Ishikawa (cell line): ENCODE measurements at regions not wholly inside any gene's neighbourhood (a gene's known extent, or its start where the extent isn't known, plus 50 kb on each side); places are given as distances from the start of the nearest gene placed in this dataset.

Experiments used
- CEBPB ChIP-seq: IDR thresholded peaks from 2 replicates; pipeline ENCODE4 v1.6.1; 2012
- CREB1 ChIP-seq: IDR thresholded peaks from 2 replicates; pipeline ENCODE4 v1.6.1; 2012; ENCODE audit warnings: low read depth
- EGR1 ChIP-seq: IDR thresholded peaks from 2 replicates; pipeline ENCODE4 v1.6.1; 2012
- EP300 ChIP-seq: IDR thresholded peaks from 2 replicates; pipeline ENCODE4 v1.6.1; 2012; ENCODE audit warnings: borderline replicate concordance
- FOXM1 ChIP-seq: IDR thresholded peaks from 2 replicates; pipeline ENCODE4 v1.6.1; 2012; ENCODE audit warnings: low read depth, borderline replicate concordance
- NFIC ChIP-seq: IDR thresholded peaks from 2 replicates; pipeline ENCODE4 v1.6.1; 2012
- RAD21 ChIP-seq: IDR thresholded peaks from 2 replicates; pipeline ENCODE4 v1.6.1; 2012; ENCODE audit warnings: low read depth
- REST ChIP-seq: IDR thresholded peaks from 2 replicates; pipeline ENCODE4 v1.6.1; 2012; ENCODE audit warnings: low read depth, mild to moderate bottlenecking
- TAF1 ChIP-seq: IDR thresholded peaks from 2 replicates; pipeline ENCODE4 v1.6.1; 2012; ENCODE audit warnings: low read depth, mild to moderate bottlenecking
- TCF12 ChIP-seq: IDR thresholded peaks from 2 replicates; pipeline ENCODE4 v1.6.1; 2012; ENCODE audit warnings: low read depth
- TEAD4 ChIP-seq: IDR thresholded peaks from 2 replicates; pipeline ENCODE4 v1.6.1; 2012
- YY1 ChIP-seq: IDR thresholded peaks from 2 replicates; pipeline ENCODE4 v1.6.1; 2012; ENCODE audit warnings: low read depth
- ZBTB7A ChIP-seq: IDR thresholded peaks from 2 replicates; pipeline ENCODE4 v1.6.1; 2012; ENCODE audit warnings: low read depth
- TF ChIP-seq, protein P1 (sequence below): IDR thresholded peaks from 2 replicates; pipeline ENCODE4 v1.6.1; 2012
- TF ChIP-seq, protein P2 (sequence below): IDR thresholded peaks from 2 replicates; pipeline ENCODE4 v1.6.1; 2012

DNA sequence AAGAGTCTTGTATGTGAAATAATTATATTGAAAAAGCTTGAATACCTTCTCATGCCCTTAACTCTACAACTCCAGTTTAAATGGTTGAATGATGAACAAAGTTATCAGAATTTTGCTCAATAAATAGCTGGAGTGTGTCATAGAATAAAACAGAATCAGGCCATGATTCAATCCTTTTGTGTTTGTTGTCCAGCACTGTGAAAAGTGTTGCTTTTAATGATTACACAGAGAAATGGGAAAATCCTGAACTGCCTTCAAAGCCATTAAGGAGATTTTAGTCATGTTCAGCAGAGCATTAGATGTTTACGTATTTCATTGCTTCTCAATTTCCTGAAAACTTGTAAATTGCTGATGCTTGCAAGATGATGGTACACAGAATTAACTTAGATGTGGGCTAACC, 262.9 kb upstream of the BTBD3 start:
- no peak for TF ChIP-seq ZBTB7A
- no peak for TF ChIP-seq FOXM1
- no peak for TF ChIP-seq EGR1

DNA sequence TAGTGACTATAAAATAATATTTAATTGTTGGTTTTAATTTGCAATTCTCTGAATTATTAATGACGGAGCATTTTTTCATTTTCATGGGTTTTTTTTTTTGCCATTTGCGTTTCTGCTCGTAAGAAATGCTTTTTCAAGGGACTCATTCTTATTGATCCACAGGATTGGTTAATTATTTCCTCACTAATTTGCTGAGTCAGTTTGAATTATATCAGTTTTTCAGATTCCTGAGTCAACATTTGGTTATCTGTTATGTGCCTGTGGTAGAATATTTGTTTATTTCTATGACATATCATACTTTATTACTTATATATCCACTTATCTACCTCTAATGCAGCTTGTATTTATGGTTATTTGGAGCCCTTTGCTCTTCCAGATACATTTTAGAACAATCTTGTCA, 257.0 kb upstream of the BTBD3 start:
- TF ChIP-seq, protein P1, sequence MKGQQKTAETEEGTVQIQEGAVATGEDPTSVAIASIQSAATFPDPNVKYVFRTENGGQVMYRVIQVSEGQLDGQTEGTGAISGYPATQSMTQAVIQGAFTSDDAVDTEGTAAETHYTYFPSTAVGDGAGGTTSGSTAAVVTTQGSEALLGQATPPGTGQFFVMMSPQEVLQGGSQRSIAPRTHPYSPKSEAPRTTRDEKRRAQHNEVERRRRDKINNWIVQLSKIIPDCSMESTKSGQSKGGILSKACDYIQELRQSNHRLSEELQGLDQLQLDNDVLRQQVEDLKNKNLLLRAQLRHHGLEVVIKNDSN, result no peak
- TF ChIP-seq NFIC, result no peak

GRCh38 chr20:11671015-11671511, 246.6 kb upstream of the BTBD3 start:
- TF ChIP-seq NFIC, result no peak
- no peak for TF ChIP-seq TCF12
- TF ChIP-seq YY1, result no peak
- TF ChIP-seq, protein P1, result no peak
- TF ChIP-seq TEAD4, result no peak
- no peak for TF ChIP-seq CEBPB
- TF ChIP-seq RAD21, result no peak
- TF ChIP-seq TAF1, result no peak
- TF ChIP-seq REST, result no peak
- TF ChIP-seq ZBTB7A, result no peak
- TF ChIP-seq EP300, result no peak
- TF ChIP-seq FOXM1, result no peak
- no peak for TF ChIP-seq EGR1
- TF ChIP-seq, protein P2, sequence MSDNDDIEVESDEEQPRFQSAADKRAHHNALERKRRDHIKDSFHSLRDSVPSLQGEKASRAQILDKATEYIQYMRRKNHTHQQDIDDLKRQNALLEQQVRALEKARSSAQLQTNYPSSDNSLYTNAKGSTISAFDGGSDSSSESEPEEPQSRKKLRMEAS, result no peak
- TF ChIP-seq CREB1, result no peak

GRCh38 chr20:11672959-11673358, 244.7 kb upstream of the BTBD3 start:
- TF ChIP-seq YY1 (no peak), EGR1 (no peak), EP300 (no peak), ZBTB7A (no peak)
- TF ChIP-seq, protein P2, result no peak
- TF ChIP-seq, protein P1, result no peak

- TF ChIP-seq CEBPB, result no peak
- TF ChIP-seq FOXM1, result no peak
- TF ChIP-seq EP300, result no peak
- TF ChIP-seq TCF12, result no peak
- TF ChIP-seq, protein P2, result no peak
- no peak for TF ChIP-seq REST
- TF ChIP-seq, protein P1, result no peak
- TF ChIP-seq YY1, result no peak
- no peak for TF ChIP-seq TEAD4
- TF ChIP-seq EGR1, result no peak
- TF ChIP-seq NFIC, result no peak
- TF ChIP-seq CREB1, result no peak
- no peak for TF ChIP-seq ZBTB7A
- TF ChIP-seq TAF1, result no peak
- no peak for TF ChIP-seq RAD21
These were observed 241.6 kb upstream of the BTBD3 start for GRCh38 chr20:11675920-11676629.
